ENCODE measurements at regions not wholly inside any gene's neighbourhood (a gene's known extent, or its start where the extent isn't known, plus 50 kb on each side); places are given as distances from the start of the nearest gene placed in this dataset.

- TF ChIP-seq SIN3A (IDR thresholded peaks at IDR 0.05; ENCODE audit: borderline replicate concordance, insufficient read depth, low read length) (no peak), TAF1 (IDR thresholded peaks at IDR 0.05; ENCODE audit: borderline replicate concordance, insufficient read depth, low read length) (no peak)
Observed at GRCh38 chr17:72187556-72187955, 66.7 kb downstream of the SOX9 start.

GRCh38 chr17:72188801-72189200 is 68.0 kb downstream of the SOX9 start:
- no peak for TF ChIP-seq TAF1 (IDR thresholded peaks at IDR 0.05; ENCODE audit: borderline replicate concordance, insufficient read depth, low read length)
- TF ChIP-seq SIN3A (IDR thresholded peaks at IDR 0.05; ENCODE audit: borderline replicate concordance, insufficient read depth, low read length): no peak
- TF ChIP-seq POLR2AphosphoS5 (IDR thresholded peaks at IDR 0.05; ENCODE audit: low read depth, low read length): no peak

GRCh38 chr17:72189768-72190593 is 69.2 kb downstream of the SOX9 start:
- TF ChIP-seq FOXP2 (optimal IDR thresholded peaks at IDR 0.05; ENCODE audit: borderline replicate concordance, extremely low read depth, extremely low read length, insufficient read depth) (no peak), TAF1 (IDR thresholded peaks at IDR 0.05; ENCODE audit: borderline replicate concordance, insufficient read depth, low read length) (no peak), REST (IDR thresholded peaks at IDR 0.05; ENCODE audit: insufficient read depth in 1 of 2, low read depth in 2 of 2, low read length in 2 of 2) (no peak), SIN3A (IDR thresholded peaks at IDR 0.05; ENCODE audit: borderline replicate concordance, insufficient read depth, low read length) (no peak), POLR2AphosphoS5 (IDR thresholded peaks at IDR 0.05; ENCODE audit: low read depth, low read length) (no peak)

GRCh38 chr17:72191356-72191755 is 70.5 kb downstream of the SOX9 start:
- TF ChIP-seq TAF1 (IDR thresholded peaks at IDR 0.05; ENCODE audit: borderline replicate concordance, insufficient read depth, low read length): no peak
- no peak for TF ChIP-seq REST (IDR thresholded peaks at IDR 0.05; ENCODE audit: insufficient read depth in 1 of 2, low read depth in 2 of 2, low read length in 2 of 2)
- no peak for TF ChIP-seq SIN3A (IDR thresholded peaks at IDR 0.05; ENCODE audit: borderline replicate concordance, insufficient read depth, low read length)
- TF ChIP-seq FOXP2 (optimal IDR thresholded peaks at IDR 0.05; ENCODE audit: borderline replicate concordance, extremely low read depth, extremely low read length, insufficient read depth): no peak
- no peak for TF ChIP-seq POLR2AphosphoS5 (IDR thresholded peaks at IDR 0.05; ENCODE audit: low read depth, low read length)

- TF ChIP-seq POLR2AphosphoS5 (IDR thresholded peaks at IDR 0.05; ENCODE audit: low read depth, low read length) (no peak), SIN3A (IDR thresholded peaks at IDR 0.05; ENCODE audit: borderline replicate concordance, insufficient read depth, low read length) (no peak), REST (IDR thresholded peaks at IDR 0.05; ENCODE audit: insufficient read depth in 1 of 2, low read depth in 2 of 2, low read length in 2 of 2) (no peak), TAF1 (IDR thresholded peaks at IDR 0.05; ENCODE audit: borderline replicate concordance, insufficient read depth, low read length) (no peak), FOXP2 (optimal IDR thresholded peaks at IDR 0.05; ENCODE audit: borderline replicate concordance, extremely low read depth, extremely low read length, insufficient read depth) (no peak)
Observed at GRCh38 chr17:72191921-72192799, 71.3 kb downstream of the SOX9 start.

Data from PFSK-1 (cell line).